Keratinocyte (primary cell): ENCODE measurements at regions not wholly inside any gene's neighbourhood (a gene's known extent, or its start where the extent isn't known, plus 50 kb on each side); places are given as distances from the start of the nearest gene placed in this dataset.

Experiments used
- DNase-seq: peaks from one replicate; pipeline ENCODE4 v3.0.0-alpha.2; 2011; ENCODE audit warnings: low read depth, missing footprints, low spot score
- FAIRE-seq: peaks from 2 replicates; lab custom pipeline; 2011; peaks lifted over from hg19 to GRCh38; lab: Jason Lieb, UNC
- H2AFZ ChIP-seq: 2 replicates; pipeline ENCODE4 v1.6.0; 2012; ENCODE audit warnings: low read length, control low read depth, inconsistent platforms; ENCODE audit not compliant: control insufficient read depth
- H3K27ac ChIP-seq: 2 replicates; pipeline ENCODE4 v1.5.1; 2011; ENCODE audit warnings: low read length; ENCODE audit not compliant: control insufficient read depth, insufficient read depth
- H3K27me3 ChIP-seq: 3 replicates; pipeline ENCODE4 v1.6.0; 2011; ENCODE audit warnings: low read length; ENCODE audit not compliant: control insufficient read depth, insufficient read depth; ENCODE audit errors: extremely low read depth
- H3K36me3 ChIP-seq, 2 experiments: 2 replicates in 1 of 2; 3 replicates in 1 of 2; pipeline ENCODE4 v1.5.1; 2011; ENCODE audit warnings: low read length in 2 of 2, mild to moderate bottlenecking in 1 of 2; ENCODE audit not compliant: control insufficient read depth in 2 of 2, insufficient read depth in 2 of 2; ENCODE audit errors: extremely low read depth in 1 of 2
- H3K4me1 ChIP-seq: 3 replicates; pipeline ENCODE4 v1.5.1; 2011; ENCODE audit warnings: low read length; ENCODE audit not compliant: control insufficient read depth, insufficient read depth; ENCODE audit errors: extremely low read depth
- H3K4me2 ChIP-seq: 3 replicates; pipeline ENCODE4 v1.6.0; 2011; ENCODE audit warnings: low read depth, low read length; ENCODE audit not compliant: control insufficient read depth, insufficient read depth; ENCODE audit errors: extremely low read depth
- H3K4me3 ChIP-seq, 3 experiments: fragments of 200-600 bp in 1 of 3; sonication (generic) in 1 of 3; 2 replicates in 2 of 3; 3 replicates in 1 of 3; pipeline ENCODE4 v1.5.1; 2011 to 2016; ENCODE audit warnings: low read length in 3 of 3, mild to moderate bottlenecking in 3 of 3, control low read depth in 2 of 3, inconsistent platforms in 1 of 3, low read depth in 1 of 3, mixed read lengths in 1 of 3, mixed run types in 1 of 3, moderate library complexity in 1 of 3; ENCODE audit not compliant: control insufficient read depth in 2 of 3, insufficient read depth in 2 of 3; ENCODE audit errors: extremely low read depth in 1 of 3
- H3K79me2 ChIP-seq: 2 replicates; pipeline ENCODE4 v1.6.0; 2012; ENCODE audit warnings: low read length; ENCODE audit not compliant: control insufficient read depth, insufficient read depth
- H3K9ac ChIP-seq: 3 replicates; pipeline ENCODE4 v1.6.0; 2011; ENCODE audit warnings: low read length; ENCODE audit not compliant: control insufficient read depth, insufficient read depth; ENCODE audit errors: extremely low read depth
- H3K9me1 ChIP-seq: 3 replicates; pipeline ENCODE4 v1.6.0; 2011; ENCODE audit warnings: low read length; ENCODE audit not compliant: control insufficient read depth, insufficient read depth; ENCODE audit errors: extremely low read depth
- H3K9me3 ChIP-seq: 2 replicates; pipeline ENCODE4 v1.5.1; 2012; ENCODE audit warnings: low read depth, low read length; ENCODE audit not compliant: control insufficient read depth
- H4K20me1 ChIP-seq: 3 replicates; pipeline ENCODE4 v1.6.0; 2011; ENCODE audit warnings: low read length; ENCODE audit not compliant: control insufficient read depth, insufficient read depth; ENCODE audit errors: extremely low read depth
- EZH2 ChIP-seq: IDR thresholded peaks from one replicate; pipeline ENCODE4 v1.6.1; 2012; ENCODE audit warnings: inconsistent platforms, mild to moderate bottlenecking, low read length, moderate library complexity
- dilution Hi-C: fragments of 300-500 bp; cut with MboI; formaldehyde crosslinking; loops from one replicate; pipeline ENCODE4 v1.7.0; 2020; ENCODE audit warnings: low sequenced_read_pairs; ENCODE audit not compliant: extremely low pct_ligation_motif_present
- TF ChIP-seq, protein P1 (sequence below), 3 experiments: IDR thresholded peaks in 1 of 3; conservative IDR thresholded peaks in 1 of 3; optimal IDR thresholded peaks in 1 of 3; 2 replicates in 2 of 3; 3 replicates in 1 of 3; pipeline versions ENCODE3 to v1.5.1; 2011; ENCODE audit warnings: low read length in 3 of 3, mild to moderate bottlenecking in 3 of 3, moderate library complexity in 2 of 3, control low read depth in 1 of 3, inconsistent platforms in 1 of 3; ENCODE audit not compliant: insufficient read depth in 2 of 3; ENCODE audit errors: extremely low read depth in 1 of 3

DNA sequence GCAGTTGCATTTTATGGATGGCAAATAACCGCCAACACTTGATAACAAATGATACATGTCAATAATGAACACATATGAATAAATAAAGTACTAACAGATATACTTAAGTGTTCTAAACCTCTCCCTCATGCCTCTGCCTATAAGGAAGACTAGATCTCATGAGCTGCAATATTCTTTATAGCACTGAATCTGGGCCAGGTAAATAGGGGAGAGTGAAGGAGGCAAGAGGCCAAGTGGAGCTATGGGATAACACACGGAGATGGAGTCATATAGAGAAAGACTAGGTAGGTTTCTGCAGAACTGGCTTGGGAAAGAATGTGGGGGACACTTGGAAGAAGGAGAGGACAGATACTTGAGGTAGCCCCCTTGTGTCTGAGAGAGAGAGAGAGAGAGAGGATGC lies 354.2 kb upstream of the CFAP20DC start:
- no peaks in the 10 kb centered on the region for H3K9me1 ChIP-seq
- H3K4me2 ChIP-seq: no peak overlapping the region
- no peak overlapping the region for H3K27ac ChIP-seq
- TF ChIP-seq, protein P1, sequence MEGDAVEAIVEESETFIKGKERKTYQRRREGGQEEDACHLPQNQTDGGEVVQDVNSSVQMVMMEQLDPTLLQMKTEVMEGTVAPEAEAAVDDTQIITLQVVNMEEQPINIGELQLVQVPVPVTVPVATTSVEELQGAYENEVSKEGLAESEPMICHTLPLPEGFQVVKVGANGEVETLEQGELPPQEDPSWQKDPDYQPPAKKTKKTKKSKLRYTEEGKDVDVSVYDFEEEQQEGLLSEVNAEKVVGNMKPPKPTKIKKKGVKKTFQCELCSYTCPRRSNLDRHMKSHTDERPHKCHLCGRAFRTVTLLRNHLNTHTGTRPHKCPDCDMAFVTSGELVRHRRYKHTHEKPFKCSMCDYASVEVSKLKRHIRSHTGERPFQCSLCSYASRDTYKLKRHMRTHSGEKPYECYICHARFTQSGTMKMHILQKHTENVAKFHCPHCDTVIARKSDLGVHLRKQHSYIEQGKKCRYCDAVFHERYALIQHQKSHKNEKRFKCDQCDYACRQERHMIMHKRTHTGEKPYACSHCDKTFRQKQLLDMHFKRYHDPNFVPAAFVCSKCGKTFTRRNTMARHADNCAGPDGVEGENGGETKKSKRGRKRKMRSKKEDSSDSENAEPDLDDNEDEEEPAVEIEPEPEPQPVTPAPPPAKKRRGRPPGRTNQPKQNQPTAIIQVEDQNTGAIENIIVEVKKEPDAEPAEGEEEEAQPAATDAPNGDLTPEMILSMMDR (optimal IDR thresholded peaks at IDR 0.05 in 1 of 3, IDR thresholded peaks at IDR 0.05 in 1 of 3, conservative IDR thresholded peaks at IDR 0.05 in 1 of 3; ENCODE audit: extremely low read depth in 1 of 3, insufficient read depth in 2 of 3, low read length in 3 of 3): no peak
- no peak for TF ChIP-seq EZH2
- H3K27me3 ChIP-seq: no peaks in the 10 kb centered on the region
- FAIRE-seq: no peak
- dilution Hi-C loops: no loop called here
- H2AFZ ChIP-seq: no peak overlapping the region
- no peaks in the 10 kb centered on the region for H3K4me1 ChIP-seq
- H3K79me2 ChIP-seq: no peaks in the 10 kb centered on the region
- H3K9ac ChIP-seq: no peak overlapping the region
- DNase-seq: no peak
- no peak overlapping the region for H3K4me3 ChIP-seq
- no peaks in the 10 kb centered on the region for H3K9me3 ChIP-seq
- H4K20me1 ChIP-seq: no peaks in the 10 kb centered on the region
- no peaks in the 10 kb centered on the region for H3K36me3 ChIP-seq

DNA sequence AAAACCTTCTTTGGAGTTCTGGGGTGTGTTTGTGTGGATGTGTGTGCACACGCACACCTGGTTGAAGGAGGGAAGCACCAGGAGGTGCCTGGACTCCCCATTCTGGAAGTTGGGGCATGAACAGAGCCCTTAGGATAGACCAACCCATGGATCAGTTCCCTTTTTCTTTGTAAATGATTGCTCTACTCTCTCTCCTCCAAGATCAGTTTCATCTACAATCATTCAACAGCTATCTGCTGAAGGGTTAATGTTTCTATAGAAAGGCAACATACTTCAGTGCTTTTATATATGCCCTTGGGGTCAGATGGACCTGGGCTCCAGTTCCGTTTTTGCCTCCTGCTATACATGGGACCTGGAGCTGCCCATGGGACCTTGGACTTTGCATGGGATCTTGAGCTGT lies 352.1 kb upstream of the CFAP20DC start:
- Histone ChIP-seq H3K4me2 (no peak overlapping the region), H2AFZ (no peak overlapping the region), H4K20me1 (no peaks in the 10 kb centered on the region), H3K27ac (no peak overlapping the region), H3K4me1 (no peaks in the 10 kb centered on the region), H3K36me3 (no peaks in the 10 kb centered on the region), H3K27me3 (no peaks in the 10 kb centered on the region), H3K9me3 (no peaks in the 10 kb centered on the region), H3K4me3 (no peak overlapping the region), H3K9ac (no peak overlapping the region), H3K9me1 (no peaks in the 10 kb centered on the region), H3K79me2 (no peaks in the 10 kb centered on the region)
- TF ChIP-seq, protein P1 (optimal IDR thresholded peaks at IDR 0.05 in 1 of 3, IDR thresholded peaks at IDR 0.05 in 1 of 3, conservative IDR thresholded peaks at IDR 0.05 in 1 of 3; ENCODE audit: extremely low read depth in 1 of 3, insufficient read depth in 2 of 3, low read length in 3 of 3): no peak
- TF ChIP-seq EZH2: no peak
- dilution Hi-C loops: no loop called here
- FAIRE-seq: no peak
- DNase-seq: no peak
